Epithelial cell of proximal tubule (primary cell): ENCODE measurements at regions not wholly inside any gene's neighbourhood (a gene's known extent, or its start where the extent isn't known, plus 50 kb on each side); places are given as distances from the start of the nearest gene placed in this dataset.

Source experiments
- DNase-seq: peaks from one replicate; pipeline ENCODE4 v3.0.0-alpha.2; 2011; ENCODE audit warnings: low read depth
- H3K4me3 ChIP-seq: 2 replicates; pipeline ENCODE4 v1.5.1; 2011; ENCODE audit warnings: low read depth, mild to moderate bottlenecking, low read length
- CTCF ChIP-seq: conservative IDR thresholded peaks from 2 replicates; pipeline ENCODE4 v1.5.1; 2012; ENCODE audit warnings: low read depth, mild to moderate bottlenecking, low read length

GRCh38 chr4:4593596-4594284, 51.9 kb upstream of the STX18 start:
- DNase-seq = no peak

GRCh38 chr4:4592414-4592813, 50.6 kb upstream of the STX18 start:
- no peak for TF ChIP-seq CTCF
- DNase-seq = no peak
- no peak overlapping the region for H3K4me3 ChIP-seq

More at GRCh38 chr4:4593596-4594284, 51.9 kb upstream of the STX18 start:
- no peak for TF ChIP-seq CTCF
- H3K4me3 ChIP-seq = no peak overlapping the region
